Stimulated activated CD8-positive, alpha-beta memory T cell treated with anti-CD3 and anti-CD28 coated beads, Interleukin-7, amount 100 ng/mL, for 24 hours (primary cell): ENCODE measurements at regions not wholly inside any gene's neighbourhood (a gene's known extent, or its start where the extent isn't known, plus 50 kb on each side); places are given as distances from the start of the nearest gene placed in this dataset.

Experiments
- DNase-seq: peaks from one replicate; pipeline ENCODE4 v3.0.0-alpha.2; 2020; ENCODE audit warnings: low read depth

- DNase-seq, result no peak
Measured at GRCh38 chr21:35491920-35492678, 443.0 kb upstream of the RUNX1 start.

GRCh38 chr21:35491114-35491513 is 442.0 kb upstream of the RUNX1 start:
- no peak for DNase-seq

- DNase-seq, result no peak
Measured at GRCh38 chr21:35489389-35489980, 440.4 kb upstream of the RUNX1 start.

- DNase-seq, result no peak
Measured at GRCh38 chr21:35488946-35489345, 439.8 kb upstream of the RUNX1 start.

GRCh38 chr21:35485364-35485763 is 436.3 kb upstream of the RUNX1 start:
- no peak for DNase-seq

- DNase-seq, result no peak
Measured at GRCh38 chr21:35484851-35485250, 435.7 kb upstream of the RUNX1 start.

GRCh38 chr21:35484032-35484431 is 434.9 kb upstream of the RUNX1 start:
- no peak for DNase-seq

DNA sequence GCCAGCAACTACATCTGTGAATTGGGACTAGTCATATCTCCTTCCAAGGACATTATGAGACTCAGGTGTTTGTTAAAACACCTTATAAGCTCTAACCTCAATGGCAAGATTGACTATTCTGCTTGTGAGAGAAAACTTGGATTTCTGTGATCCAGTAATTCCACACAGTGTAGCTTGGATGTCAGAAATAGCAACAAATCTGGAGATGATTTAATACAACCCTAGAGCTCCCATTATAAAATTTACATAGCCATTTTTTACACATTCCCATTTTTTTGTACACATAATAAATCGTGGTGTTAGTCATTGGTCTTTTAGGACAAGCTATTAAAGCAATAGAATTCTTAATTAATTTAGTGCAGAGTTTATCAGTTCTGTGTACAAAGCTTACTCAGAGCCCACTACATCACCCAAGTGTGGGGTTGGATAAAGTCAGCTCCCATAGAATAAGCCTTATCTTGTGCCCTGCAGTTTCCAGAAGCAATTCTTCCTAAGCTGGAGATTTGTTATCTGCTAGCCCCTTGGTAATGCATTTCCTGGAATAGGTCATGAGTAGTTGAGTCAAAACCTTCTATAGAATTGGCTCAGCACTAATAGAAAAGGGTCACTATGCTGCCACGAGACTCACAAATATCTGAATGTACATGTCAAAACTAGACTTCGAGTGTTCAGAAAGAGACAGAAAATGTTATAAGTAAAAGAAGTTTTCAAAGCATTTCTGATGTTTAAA is 434.0 kb upstream of the RUNX1 start:
- no peak for DNase-seq

GRCh38 chr21:35482096-35482495 is 433.0 kb upstream of the RUNX1 start:
- DNase-seq, result no peak

- no peak for DNase-seq
Measured at GRCh38 chr21:35481005-35481404, 431.9 kb upstream of the RUNX1 start.

DNA sequence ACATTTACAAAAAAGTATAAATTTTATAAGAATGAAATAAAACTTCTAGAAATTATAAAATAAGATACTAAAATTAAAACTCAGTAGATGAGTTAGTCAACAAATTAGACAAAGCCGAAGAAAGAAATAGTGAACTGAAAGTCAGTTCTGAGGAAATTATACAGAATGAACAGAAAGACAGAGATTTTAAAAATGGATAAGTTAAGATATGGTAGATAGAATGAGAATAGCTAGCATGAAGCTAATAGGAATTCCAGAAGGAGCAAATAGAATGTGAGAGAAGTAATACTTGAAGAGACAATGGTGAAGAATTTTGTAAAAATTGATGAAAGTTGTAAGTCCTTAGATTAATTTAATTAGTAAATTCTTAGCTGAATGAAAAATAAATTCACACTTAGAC is 430.4 kb upstream of the RUNX1 start:
- DNase-seq, result no peak

DNA sequence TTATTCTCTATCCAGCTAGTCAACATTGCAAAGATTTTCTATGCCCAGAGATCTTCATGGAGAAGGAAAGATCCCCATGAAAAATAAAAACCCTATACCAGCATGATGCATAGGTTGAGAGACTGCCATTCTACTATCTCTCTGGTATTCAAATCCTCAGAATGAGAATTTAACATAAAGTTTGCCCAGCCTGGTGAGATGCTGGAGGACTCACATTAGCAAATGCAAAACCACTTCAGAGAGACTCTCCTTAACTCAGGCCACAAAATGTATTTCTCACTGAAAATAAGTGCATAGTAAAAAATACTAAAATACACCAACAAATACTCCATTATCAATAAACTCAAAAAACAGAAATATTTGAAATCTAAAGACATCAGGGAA is 430.0 kb upstream of the RUNX1 start:
- no peak for DNase-seq

GRCh38 chr21:35478161-35479064 is 429.3 kb upstream of the RUNX1 start:
- DNase-seq, result no peak

DNA sequence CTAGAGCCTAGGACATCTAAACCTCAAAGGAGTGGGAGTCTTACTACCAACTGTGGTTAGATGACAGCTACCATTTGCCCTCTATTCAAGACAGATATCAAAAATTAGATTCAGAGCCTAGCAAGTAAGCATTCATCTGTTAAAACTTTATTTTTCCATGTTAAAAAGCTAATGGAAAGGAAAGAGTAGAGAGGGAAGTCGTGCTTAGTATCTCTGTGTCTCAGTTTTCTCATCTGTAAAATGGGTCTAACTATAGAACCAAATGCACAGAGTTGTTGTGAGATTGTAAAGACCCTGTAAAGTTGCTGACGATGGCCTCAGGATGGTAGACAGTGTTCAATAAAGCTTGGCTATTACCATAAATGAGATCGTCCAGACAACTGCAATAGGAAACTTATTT is 428.5 kb upstream of the RUNX1 start:
- DNase-seq, result no peak

DNA sequence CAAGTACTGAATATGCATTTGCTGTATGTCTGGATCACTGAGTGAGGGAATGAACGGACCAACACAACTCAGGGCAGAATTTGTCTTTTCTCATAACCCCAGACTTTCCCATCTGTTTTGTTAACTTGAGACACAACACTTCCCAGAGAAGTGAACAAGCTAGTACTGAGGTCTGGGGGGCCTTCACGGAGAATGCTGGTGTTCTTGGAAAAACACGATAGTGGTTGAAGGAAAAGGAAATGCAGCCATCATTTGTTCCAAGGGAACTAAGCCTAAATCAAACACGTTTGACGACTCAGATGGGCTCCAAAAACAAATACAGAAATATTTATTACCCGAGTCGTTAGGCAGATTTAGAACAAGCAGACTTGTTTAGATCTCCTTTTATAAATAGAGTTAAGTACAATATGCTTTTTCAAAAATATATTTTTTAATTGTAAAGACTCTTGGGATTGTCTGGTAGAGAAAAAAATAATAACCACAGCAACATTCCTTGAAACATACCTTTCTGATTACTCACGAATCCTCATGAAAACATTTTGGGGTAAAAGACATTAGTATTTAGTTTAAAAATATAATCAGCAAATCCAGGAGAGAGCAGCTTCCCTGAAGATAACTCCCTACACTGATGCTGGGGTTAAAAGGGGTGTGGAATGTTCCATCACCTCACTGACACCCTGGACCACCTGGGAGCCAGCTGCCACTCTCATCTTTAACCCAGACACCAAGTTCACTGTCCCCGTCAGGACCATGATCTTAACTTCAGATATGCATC is 427.7 kb upstream of the RUNX1 start:
- no peak for DNase-seq

DNA sequence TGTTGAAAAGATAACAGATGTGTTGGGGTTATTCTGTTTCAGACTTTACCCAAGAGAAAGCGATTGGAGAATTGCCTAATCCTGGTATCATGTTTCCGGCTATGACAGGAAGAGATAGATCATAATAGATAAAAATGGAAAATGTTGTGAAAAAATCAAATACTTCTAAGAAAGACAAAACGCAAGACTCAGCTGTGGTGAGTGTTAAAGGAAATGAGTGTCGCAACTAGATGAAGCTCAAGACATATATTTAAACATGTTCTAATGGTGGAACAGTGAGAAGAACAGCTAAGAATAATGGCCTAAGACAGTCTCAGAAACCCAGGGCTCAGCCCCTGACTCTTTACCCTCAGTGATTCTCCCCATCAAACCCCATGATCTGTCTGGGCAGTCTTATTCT is 426.7 kb upstream of the RUNX1 start:
- no peak for DNase-seq

DNA sequence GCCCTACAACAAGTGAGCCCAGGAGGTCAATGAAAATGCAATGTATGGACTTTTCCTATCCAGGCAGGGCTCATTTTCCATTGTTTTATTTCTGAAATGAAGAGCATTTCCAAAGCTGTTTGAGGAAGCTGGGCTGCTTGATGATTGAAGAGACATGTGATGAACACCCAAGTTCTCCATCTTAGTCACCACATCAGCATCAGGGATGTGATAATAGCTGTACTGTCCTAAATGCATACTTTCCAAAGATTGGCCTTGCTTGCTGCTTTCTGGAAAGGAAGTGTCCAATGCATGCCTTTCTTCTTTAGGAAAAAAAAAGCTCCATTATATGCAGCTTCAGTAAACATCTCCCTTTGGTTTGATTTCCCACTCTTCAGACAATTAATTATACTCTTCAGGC is 425.9 kb upstream of the RUNX1 start:
- no peak for DNase-seq

DNA sequence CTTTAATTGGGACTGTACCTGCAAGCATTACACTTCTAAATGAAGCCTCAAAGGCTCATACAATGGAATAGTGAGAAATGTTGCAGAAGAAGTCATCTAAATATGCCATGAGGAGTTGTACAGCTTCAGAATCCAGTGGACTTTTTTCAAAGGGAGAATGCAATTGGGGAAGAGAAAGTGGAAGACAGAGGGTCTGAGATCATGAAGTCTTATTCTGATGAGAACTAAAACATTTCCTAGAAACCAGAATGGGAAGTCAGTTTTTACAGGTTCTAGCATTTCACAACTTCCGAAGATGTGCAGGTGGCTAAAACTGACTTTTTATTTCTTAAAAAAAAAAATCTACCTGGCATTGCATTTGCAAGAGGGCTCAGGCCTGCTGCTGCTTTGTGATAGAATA is 424.4 kb upstream of the RUNX1 start:
- no peak for DNase-seq

DNA sequence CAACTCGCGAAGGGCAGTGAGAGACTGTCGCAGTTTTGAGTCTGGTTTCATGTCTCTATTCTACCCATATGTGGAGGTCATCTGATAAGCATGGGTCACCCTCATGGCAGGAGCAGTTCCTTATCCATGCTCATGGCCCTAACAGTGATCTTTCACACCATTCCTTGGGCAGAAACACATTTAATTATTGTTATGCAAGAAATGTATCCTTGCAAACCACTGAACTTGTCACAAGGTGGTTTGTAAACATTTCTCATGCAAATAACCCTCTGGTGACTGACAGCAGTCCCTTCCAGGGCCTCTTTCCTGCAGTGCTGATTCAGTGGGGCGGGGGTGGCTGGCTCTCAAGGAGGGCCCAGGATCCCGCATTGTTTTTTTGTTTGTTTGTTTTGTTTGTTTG is 421.4 kb upstream of the RUNX1 start:
- DNase-seq, result no peak

- DNase-seq, result no peak
Measured at GRCh38 chr21:35469498-35469897, 420.4 kb upstream of the RUNX1 start.

- no peak for DNase-seq
Measured at GRCh38 chr21:35468991-35469390, 419.9 kb upstream of the RUNX1 start.

DNA sequence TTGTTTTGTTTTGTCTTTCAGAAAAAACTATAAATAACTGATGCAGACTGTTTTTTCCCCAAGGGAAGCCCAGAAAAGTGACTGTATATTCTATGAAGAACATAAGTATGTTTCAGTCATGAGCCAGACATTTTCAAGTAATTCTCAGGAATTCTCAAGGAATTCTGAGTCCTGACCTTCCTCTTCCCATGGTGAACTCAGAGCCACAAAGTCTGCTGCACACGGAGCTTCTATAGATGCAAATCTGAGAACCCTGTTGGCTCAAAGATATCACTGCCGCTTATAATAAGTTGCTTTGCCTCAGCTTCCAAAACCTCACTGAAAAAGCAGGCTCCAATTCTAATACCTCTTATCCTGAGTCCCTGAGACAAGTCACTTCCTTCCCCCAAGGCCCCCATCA is 418.5 kb upstream of the RUNX1 start:
- no peak for DNase-seq
